Astrocyte (in vitro differentiated cells and primary cell): ENCODE measurements at regions not wholly inside any gene's neighbourhood (a gene's known extent, or its start where the extent isn't known, plus 50 kb on each side); places are given as distances from the start of the nearest gene placed in this dataset.

Experiments used
- EZH2 ChIP-seq: IDR thresholded peaks from 2 replicates; pipeline ENCODE4 v1.6.1; 2012; ENCODE audit warnings: mild to moderate bottlenecking, low read length, inconsistent platforms; ENCODE audit not compliant: insufficient read depth
- TF ChIP-seq, protein P1 (sequence below): IDR thresholded peaks from 2 replicates; pipeline ENCODE4 v1.5.1; 2011; ENCODE audit warnings: low read depth, mild to moderate bottlenecking, inconsistent platforms, low read length, moderate library complexity; ENCODE audit not compliant: insufficient read depth

DNA sequence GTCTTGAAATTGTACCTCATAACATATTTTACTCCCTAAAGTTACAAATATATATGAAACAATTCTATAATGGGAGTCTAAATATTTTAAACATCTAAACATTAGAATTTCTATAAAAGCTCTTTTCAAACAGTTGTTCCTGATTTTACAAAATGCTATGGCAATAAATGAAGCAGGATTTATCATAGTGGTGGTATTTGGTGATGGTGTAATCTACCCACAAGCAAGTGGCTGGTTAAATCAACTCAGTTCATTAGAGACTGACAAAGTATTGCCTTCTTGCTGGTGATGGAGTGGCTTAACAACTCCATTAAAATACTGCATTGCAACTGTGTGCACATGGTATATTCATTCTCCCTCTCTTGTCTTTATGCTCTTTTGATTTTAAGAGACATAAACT, 138.9 kb downstream of the PMAIP1 start:
- TF ChIP-seq, protein P1, sequence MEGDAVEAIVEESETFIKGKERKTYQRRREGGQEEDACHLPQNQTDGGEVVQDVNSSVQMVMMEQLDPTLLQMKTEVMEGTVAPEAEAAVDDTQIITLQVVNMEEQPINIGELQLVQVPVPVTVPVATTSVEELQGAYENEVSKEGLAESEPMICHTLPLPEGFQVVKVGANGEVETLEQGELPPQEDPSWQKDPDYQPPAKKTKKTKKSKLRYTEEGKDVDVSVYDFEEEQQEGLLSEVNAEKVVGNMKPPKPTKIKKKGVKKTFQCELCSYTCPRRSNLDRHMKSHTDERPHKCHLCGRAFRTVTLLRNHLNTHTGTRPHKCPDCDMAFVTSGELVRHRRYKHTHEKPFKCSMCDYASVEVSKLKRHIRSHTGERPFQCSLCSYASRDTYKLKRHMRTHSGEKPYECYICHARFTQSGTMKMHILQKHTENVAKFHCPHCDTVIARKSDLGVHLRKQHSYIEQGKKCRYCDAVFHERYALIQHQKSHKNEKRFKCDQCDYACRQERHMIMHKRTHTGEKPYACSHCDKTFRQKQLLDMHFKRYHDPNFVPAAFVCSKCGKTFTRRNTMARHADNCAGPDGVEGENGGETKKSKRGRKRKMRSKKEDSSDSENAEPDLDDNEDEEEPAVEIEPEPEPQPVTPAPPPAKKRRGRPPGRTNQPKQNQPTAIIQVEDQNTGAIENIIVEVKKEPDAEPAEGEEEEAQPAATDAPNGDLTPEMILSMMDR = no peak
- no peak for TF ChIP-seq EZH2
